GM18861 (cell line): ENCODE measurements at regions not wholly inside any gene's neighbourhood (a gene's known extent, or its start where the extent isn't known, plus 50 kb on each side); places are given as distances from the start of the nearest gene placed in this dataset.
"Not testable (repeated sequence)": the region's sequence is repeated elsewhere in the genome, so short reads cannot be mapped to it uniquely, and the experiment has no call there.

ENCODE experiments used
- ATAC-seq: cut with Tn5 transposase; IDR thresholded peaks from one replicate; pipeline ENCODE4 v1.9.1; 2021; ENCODE audit not compliant: unreplicated experiment

DNA sequence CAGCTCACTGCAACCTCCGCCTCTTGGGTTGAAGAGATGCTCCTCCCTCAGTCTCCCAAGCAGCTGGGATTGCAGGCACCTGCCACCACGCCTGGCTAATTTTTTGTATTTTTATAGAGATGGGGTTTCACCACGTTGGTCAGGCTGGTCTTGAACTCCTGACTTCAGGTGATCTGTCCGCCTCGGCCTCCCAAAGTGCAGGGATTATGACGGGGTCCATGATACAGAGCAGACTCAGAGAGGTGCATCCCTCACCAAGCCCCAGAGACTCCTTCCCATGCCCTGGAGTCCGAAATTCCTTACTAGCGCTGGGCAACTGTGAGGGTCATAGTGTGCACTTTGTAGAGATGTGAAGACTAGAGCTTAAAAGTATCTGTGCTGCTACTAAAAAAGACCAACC lies 99.8 kb upstream of the IRX4 start:
- ATAC-seq, result not testable (repeated sequence)

DNA sequence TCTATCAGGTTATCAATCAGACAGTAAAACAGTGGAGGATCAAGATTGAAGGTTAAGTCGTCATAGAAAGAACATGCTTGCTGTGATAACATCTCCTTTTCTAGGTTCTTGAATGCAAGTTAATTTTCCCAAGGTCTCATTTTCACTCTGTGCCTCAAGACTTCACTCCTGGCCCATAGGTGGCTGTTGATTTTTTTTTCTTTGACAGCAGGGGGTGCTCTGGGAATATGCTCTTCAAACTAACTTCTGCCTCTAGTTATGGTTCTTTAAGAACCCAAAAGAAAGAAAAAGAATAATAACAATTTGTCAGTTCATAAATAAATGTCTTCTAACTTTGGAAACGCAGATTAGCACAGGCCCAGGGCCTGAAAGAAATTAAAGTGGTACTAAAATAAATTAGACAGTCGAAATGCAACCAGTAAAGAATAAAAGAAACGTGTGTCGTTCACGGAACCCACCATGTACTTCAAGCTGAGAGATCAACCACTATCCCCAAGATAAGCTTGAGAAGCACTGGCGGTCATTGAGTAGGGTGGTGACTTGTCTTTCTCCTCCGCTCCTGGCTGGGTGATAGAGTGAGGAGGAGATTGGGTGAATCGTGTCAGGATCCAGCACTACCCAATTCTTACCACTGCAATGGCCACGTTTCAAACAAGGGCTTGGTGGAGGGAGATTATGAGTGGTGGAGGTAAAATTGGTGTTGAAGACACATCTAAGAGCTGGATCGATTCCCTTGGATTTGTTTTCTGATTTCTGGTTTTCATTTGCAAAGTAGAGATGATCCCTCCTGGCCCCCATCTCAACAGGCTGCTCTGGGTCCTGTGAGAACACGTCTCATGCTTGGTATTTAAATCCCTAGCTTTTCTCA lies 93.4 kb upstream of the IRX4 start:
- ATAC-seq, result no peak

DNA sequence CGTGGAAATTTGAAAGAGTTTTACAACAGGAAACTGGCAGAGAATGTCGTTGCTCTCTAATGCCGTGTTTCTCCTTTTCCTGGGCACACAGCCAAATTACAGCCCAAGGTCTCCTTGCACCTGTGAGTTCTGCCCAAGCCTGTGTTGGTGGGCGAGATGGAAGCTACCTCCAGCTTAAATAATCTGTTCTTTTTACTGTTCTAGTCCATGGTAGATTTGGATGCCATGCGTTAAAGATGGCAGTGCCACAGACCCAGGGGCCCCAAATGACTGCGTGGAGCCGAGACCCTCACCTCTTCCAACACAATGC lies 92.6 kb upstream of the IRX4 start:
- ATAC-seq, result no peak

DNA sequence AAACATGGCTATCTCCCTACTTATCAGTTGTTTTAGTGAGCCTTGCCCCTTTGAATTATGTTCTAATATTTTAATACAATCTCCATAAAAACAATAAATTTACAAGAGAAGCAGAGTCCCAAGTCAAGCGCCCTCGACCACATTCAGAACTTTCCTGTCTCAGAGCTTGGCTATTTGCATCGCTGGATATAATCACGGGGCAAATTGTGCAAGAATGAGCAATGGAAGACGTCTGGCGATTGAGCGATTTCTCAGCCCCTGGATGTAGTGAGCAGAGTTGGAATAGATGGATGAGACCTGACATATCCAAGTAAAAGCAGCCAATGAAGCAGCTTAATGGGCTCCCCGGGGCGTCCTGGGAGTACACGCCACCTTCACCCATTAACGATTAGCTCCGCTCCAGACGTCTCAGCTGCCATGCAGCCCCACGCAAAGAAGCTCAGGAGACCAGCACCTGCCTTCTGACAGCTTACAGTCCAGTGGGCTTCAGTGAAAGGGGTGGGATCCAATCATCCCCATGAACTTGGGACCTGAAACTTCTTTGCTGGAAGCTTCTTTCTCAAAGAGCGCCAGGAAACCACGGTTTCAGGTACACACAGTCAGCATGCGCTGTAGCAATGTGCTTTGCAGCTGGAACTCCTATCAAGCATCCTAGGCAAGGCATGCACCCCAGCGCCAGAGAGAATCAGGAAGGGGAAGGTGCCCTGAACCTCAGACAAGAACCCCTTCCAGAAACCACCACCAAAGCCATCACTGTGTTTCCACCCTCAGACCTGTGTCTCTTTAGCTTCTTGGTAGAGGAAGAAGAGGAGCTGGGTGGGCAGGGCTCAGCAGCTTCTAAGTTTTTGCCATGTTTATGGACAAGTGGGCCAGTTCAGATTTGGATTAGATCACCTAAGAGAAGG lies 92.0 kb upstream of the IRX4 start:
- ATAC-seq, result no peak

DNA sequence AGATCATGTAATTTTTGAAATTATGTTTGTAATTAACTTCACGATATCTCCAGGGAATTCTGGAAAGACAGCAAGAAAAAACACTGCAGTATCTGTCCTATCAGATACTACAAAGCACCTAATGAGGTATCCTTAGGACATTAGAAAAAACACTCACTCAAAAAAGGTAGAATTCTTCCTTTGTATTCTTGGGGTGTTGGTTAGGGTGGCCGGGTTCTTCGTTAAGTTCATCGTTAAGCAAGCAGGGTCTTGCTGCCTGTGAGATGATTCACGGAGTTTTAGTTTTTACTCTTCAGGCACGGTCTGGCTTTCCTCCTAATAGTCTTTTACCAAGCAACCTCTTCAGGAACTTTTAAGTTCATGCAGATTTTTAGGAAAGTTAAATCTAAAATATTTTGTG lies 91.4 kb upstream of the IRX4 start:
- ATAC-seq, result no peak

DNA sequence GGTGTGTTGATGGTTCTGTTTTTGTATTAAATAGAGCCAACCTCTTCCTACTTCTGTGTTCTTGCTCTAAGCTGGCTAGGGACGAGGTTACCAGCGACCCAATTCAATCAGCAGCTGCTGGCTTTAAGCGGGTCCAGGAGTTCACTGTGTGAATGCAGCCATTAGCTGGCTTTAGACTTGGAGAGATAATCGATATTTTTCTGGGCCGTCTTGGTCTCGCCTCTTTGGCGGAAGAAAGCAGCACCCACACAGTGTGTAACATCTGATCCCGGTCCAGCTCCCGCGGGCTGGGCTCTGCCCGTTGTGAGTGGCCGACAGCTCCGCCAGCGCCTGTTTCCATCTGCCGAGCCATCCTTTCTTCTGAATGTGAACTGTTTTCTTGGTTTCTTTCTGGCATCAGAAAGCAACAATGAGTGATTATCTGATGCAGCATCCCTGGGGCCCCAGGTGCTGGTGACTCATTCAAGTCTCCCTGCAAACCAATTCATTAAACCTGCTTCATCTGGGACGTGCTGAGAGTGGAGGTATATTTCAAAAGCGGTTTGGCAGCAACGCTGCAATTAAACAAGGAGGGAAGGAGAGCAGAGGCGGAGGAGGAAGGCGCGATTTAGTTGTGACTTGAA lies 90.8 kb upstream of the IRX4 start:
- ATAC-seq, result no peak

DNA sequence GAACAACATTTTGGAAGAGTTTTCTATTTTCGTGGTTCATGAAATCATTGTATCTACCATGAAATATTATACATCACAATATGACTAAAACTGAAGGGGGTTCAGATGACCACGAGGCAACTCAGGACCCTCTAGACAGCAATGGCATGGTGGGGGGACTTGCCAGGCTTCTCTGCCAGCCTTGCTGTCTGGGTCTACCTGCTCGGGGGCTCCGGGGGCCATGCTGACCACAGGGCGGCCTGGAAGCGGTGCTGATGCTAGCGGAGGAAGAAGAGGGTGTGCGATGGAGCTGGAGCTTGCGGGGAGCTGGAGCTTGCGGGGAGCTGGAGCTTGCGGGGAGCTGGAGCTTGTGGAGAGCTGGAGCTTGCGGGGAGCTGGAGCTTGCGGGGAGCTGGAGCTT lies 89.2 kb upstream of the IRX4 start:
- no peak for ATAC-seq

DNA sequence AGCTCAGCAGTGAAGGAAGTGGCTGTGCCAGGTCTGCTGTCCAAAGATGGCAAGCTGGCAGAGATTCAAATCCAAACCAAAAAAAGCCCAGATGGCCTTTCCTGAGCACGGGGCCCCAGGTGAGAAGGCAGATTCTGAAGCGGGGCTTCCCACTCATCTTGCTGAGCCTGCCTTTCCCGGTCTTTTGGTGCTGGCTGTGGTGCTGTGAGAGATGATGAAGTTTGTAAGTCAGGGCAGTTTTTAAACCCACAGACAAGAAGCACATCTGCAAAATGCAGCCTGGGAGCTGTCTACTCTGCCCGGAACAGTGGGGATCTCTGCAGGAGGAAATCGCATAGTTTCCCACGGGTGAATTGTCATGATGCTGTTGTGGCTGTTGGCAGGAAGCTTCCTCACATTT lies 85.0 kb upstream of the IRX4 start:
- no peak for ATAC-seq

DNA sequence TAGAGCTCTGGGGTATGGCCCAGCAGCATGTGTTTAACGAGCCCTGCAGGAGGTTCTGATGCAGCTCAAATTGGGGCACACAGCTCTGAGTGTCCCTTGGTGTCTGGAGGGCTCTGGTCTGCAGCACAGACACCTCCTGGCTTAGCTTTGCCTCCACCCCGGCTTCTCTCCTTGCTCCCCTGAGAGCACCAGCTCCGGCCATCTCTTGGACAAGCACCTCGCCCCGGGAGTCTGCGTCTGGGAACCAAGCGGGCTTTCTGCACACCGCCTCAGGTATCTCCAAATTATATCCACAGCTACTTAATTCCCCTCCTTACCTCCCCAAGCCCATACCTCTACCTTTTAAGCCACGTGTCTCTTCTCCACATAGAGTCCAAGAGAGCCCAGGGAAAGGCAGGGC lies 83.7 kb upstream of the IRX4 start:
- no peak for ATAC-seq

DNA sequence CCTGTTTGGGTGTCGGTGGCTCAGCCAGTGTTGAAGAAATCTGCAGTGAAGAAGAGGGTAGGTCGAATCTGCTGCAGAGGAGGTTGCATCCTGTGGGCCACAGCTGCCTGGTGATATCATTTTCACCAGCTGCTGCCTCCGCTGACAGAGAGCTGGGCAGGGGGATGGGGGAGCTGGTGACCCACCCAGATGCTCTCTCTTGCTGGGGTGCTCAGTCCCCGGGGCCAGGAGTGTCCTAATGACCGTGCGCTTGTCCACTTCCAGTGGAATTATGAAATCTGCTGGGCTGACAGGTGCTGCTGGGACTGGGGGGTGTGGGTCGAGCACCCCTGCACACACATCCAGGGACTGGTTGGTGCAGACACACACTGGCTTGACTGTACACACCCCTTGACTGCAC lies 83.2 kb upstream of the IRX4 start:
- ATAC-seq, result no peak

DNA sequence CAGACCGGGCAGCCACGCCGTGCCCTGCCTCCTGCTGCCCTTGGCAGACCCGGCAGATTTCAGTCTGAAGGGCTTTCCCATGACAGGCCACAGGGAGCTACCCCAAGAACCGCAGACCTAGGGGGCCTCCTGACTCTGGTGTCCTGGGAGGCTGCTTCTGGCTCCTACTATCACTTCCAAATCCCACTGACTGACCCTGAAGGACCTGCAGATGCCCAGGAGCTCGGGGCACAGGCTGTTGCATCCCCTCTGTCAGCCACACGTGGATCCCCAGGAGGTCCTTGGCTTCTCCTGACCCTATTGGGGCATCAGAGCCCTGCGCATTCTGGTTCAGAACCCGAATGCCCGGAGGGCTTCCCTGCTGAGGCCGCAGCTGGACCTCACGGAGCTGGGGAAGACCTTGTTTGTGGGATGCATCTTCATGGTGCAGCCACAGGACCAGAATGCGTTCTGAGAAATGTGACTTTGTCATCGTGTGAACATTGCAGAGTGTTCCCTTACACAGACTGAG lies 81.3 kb upstream of the IRX4 start:
- no peak for ATAC-seq

DNA sequence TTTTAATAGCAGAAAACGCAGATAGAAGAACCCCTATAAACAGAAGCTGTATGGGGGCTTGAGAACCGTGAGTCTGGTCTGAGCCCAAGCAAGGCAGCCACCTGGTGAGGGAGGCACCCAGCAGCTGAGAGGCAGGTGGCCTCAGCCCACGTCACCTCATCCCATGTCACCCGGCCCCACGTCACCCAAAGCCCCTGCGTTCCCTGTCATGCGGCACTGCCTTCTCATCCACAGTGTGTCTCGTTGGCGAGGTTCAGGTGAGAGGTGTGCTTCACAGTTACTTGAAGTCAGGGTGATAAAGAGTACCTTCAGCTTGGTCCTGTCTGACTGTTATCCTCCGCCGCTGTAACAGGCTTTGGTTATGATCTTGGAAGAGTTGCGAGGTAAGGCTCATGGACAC lies 80.6 kb upstream of the IRX4 start:
- no peak for ATAC-seq

DNA sequence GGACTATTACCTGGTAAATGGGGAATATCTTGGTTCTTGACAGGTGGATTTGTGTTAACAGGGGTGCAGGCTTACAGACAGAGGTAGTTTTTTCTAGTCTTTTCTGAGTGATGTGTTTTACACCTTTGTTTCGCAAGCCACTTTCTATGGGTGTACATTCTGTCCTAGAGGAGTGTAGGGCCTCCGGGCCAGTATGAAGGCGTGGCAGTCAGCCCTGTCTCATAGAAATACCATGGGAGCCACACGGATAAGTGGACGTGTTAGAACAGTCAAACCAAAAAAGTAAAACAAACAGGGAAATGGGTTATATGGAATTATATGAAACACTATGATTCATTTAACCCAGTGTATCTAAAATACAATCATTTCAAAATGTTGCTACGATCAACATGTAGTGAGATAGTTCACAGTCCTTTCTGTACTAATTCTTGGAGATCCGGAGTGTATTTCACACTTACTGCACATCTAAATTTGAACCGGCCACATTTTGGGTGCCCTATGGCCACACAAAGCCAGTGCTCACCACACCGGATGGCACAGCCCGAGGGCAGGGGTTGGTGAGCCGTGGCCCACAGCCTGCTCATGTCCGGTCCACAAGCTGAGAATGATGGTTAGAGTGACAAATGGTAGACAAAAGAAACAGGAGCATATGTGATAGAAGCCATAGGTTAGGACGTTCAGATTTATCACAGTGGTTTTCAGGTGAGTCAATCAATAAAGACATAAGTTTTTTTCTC lies 80.1 kb upstream of the IRX4 start:
- ATAC-seq, result no peak

DNA sequence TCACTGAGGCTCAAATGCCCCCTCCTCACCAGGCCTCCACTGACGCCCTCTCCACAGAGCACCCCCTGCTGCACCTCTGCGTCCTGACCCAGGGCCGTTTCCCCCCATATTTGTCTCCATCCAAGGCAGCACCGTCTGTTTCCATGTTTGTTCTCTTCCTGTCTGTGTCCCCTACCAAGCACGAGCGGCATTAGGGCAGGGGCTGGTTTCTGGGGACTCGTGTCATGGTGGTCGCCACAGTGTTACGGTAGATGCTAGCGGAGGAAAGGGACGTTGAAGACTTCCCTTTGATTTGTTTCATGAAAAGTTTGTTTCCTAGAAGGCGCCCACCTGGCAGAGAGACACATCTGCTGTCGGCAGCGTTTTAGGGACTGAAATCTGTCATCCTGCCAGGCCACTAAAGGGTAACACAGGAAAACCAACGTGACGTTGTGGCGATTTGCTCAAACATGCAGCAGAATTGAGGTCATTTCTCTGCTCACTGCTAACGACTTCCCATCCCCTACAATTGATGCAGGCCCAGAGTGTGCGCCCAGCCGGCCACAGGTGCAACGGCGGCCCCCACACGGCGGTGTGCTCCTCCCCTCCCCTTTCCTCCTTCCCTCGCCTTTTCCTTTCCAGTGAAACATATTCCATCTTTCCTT lies 79.3 kb upstream of the IRX4 start:
- ATAC-seq, result no peak

DNA sequence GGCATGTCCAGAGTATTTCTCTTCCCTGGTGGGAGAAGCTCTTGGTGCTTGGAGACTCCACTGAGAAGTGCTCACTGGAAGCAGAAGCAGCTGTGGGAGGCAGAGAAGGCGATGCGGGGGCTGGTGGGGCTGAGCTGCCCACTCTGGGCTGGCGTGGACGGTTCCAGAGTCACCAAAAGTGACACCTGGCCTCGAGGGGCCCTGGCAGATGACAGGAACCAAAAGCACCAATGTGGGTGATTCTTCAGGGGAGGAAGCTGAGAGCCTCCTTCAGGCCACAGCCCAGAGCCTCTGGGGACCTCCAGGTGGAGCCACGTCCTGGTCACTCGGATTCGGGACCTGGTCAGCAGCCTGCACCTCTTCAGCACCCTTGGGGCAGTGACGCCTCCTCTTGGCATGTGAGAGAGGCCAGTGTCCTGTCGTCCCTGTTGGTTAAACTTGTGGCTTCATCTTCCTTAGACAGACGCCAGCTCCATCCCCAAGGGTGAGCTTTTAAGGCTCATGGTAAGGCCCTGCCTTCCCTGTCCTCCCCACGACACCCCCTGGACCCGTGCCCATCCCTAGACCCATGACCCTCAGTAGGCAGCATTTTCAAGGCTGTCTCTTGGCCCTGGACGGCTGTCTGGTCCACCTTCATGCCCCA lies 78.7 kb upstream of the IRX4 start:
- no peak for ATAC-seq

DNA sequence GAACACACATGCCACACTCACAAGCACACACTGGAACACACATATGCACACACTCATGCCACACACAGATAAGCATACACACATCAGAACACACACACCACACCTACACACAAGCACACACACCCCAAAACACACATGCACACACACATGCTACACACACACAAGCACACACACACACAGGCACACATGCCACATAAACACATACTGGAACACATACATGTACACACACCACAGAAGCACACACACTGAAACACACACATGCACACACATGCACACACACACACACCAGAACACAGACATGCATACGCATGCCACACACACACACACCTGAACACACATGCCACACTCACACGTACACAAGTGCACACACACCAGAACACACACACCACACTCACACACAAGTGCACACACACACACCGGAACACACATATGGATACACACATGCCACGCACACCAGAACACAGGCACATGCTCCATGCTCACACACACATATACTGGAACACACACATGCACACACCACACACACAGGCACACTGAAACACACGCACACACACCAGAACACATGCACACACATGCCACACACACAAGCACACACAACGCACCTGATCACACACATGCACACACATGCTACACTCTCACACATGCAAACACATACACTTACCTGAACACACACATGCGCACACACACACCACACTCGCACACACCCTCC lies 78.0 kb upstream of the IRX4 start:
- no peak for ATAC-seq

DNA sequence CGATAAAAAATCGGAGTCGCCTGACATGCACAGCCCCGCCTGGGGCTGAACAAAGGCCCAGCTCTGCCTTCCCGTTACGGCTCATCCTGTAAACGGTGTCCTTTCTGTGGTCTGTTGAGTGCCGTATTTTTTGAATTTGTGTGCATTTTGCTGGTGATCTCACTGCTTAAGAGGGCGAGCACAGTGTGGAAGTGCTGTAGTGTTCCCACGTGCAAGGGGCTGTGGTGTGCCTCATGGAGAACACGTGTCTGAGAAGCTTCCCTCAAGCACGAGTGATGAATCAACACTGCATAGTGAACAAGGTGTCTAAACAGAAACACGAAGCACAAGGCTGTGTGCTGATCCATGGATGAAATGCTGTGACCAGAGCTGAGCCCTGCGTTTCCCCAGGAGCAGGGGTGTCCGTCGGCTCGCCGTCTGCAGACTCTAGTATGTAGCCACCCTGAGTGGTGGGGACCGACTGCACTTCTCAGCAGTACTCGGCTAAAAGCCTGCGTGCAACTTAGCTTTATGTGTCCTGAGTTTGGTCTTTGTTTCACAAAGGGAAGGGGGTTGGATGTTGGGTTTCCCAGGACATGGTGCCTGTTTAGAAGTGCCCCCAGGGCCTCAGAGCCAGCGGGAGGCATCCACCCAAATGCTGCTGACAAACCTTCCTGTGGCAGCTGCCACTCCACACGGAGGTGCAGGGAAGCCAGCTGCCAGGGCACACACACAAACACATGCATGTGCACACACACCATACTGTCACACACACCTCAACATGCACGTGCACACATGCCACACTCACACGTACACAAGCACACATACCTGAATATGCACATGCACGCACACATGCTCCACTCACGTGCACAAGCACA lies 77.2 kb upstream of the IRX4 start:
- no peak for ATAC-seq

DNA sequence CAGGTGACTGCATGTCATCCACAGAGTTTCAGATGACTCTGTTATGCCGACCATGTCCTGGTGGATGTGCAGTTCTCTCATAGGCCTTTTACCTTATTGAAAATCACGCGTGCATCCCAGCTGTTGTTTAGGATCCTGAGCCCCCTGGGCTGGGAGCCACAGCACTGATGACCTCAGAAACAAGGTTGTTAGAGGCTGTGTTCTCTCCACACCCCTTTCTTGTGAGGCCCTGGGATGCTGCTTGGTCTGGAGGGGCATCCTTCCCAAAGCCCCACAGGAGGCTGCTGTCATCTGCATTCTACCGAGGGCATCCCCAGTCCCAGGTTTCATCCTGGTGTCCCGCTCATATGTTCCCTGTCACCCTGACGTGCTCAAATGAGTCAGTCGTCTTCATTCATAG lies 76.5 kb upstream of the IRX4 start:
- ATAC-seq, result no peak
